Suprapubic skin (tissue), 4 donors: ENCODE measurements at regions not wholly inside any gene's neighbourhood (a gene's known extent, or its start where the extent isn't known, plus 50 kb on each side); places are given as distances from the start of the nearest gene placed in this dataset.

Experiments used
- EP300 ChIP-seq: sonication (generic); formaldehyde crosslinking; IDR thresholded peaks from one replicate; pipeline ENCODE4 v1.6.1; 2017; ENCODE audit warnings: antibody characterized with exemption
- POLR2AphosphoS5 ChIP-seq, 3 donors: sonication (generic); formaldehyde crosslinking; IDR thresholded peaks; one replicate each; pipeline ENCODE4 v1.6.1; 2017; ENCODE audit warnings: antibody characterized with exemption in 3 of 3
- TF ChIP-seq, protein P1 (sequence below), 2 donors: fragments of 200-600 bp in 1 of 2; fragments of 450-650 bp in 1 of 2; sonication (generic) in 1 of 2; IDR thresholded peaks; one replicate each; pipeline ENCODE4 v1.5.1; 2016 to 2019; ENCODE audit warnings: antibody characterized with exemption in 2 of 2, mild to moderate bottlenecking in 1 of 2, moderate library complexity in 1 of 2

GRCh38 chr12:127311720-127312364 is 955.1 kb upstream of the TMEM132C start:
- TF ChIP-seq, protein P1, sequence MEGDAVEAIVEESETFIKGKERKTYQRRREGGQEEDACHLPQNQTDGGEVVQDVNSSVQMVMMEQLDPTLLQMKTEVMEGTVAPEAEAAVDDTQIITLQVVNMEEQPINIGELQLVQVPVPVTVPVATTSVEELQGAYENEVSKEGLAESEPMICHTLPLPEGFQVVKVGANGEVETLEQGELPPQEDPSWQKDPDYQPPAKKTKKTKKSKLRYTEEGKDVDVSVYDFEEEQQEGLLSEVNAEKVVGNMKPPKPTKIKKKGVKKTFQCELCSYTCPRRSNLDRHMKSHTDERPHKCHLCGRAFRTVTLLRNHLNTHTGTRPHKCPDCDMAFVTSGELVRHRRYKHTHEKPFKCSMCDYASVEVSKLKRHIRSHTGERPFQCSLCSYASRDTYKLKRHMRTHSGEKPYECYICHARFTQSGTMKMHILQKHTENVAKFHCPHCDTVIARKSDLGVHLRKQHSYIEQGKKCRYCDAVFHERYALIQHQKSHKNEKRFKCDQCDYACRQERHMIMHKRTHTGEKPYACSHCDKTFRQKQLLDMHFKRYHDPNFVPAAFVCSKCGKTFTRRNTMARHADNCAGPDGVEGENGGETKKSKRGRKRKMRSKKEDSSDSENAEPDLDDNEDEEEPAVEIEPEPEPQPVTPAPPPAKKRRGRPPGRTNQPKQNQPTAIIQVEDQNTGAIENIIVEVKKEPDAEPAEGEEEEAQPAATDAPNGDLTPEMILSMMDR (IDR thresholded peaks at IDR 0.05): no peak
- TF ChIP-seq POLR2AphosphoS5 (IDR thresholded peaks at IDR 0.05) (no peak), EP300 (no peak)
